Common myeloid progenitor, CD34-positive (primary cell): ENCODE measurements at regions not wholly inside any gene's neighbourhood (a gene's known extent, or its start where the extent isn't known, plus 50 kb on each side); places are given as distances from the start of the nearest gene placed in this dataset.

ENCODE experiments used
- CTCF ChIA-PET: fragments of 350-600 bp; sonication (Branson Sonifier 250); formaldehyde crosslinking; loops from one replicate; lab custom pipeline; 2021; ENCODE audit warnings: antibody characterized with exemption; lab: Charles Lee
- POLR2A ChIA-PET: fragments of 350-600 bp; sonication (Branson Sonifier 250); formaldehyde crosslinking; loops from one replicate; lab custom pipeline; 2021; ENCODE audit warnings: antibody characterized with exemption; lab: Charles Lee
- DNase-seq, 3 donors: peaks; one replicate each; pipeline versions ENCODE4 v3.0.0 to v3.0.0-alpha.2; 2013
- H3K27ac ChIP-seq, 2 experiments: 1 replicate in 1 of 2; 2 replicates in 1 of 2; pipeline ENCODE4 v1.7.0; 2013; ENCODE audit warnings: inconsistent platforms in 2 of 2, low read length in 2 of 2, mild to moderate bottlenecking in 2 of 2, low read depth in 1 of 2, moderate library complexity in 1 of 2; ENCODE audit not compliant: severe bottlenecking in 2 of 2, insufficient read depth in 1 of 2, poor library complexity in 1 of 2
- H3K27me3 ChIP-seq, 5 experiments: replicated peaks in 2 of 5; 1 replicate in 3 of 5; 2 replicates in 2 of 5; pipeline versions ENCODE4 v1.6.1 to v1.7.0; 2013; ENCODE audit warnings: low read length in 4 of 5, mild to moderate bottlenecking in 2 of 5, moderate library complexity in 2 of 5, inconsistent platforms in 1 of 5; ENCODE audit not compliant: insufficient read depth in 5 of 5, control insufficient read depth in 4 of 5
- H3K36me3 ChIP-seq, 4 experiments: 1 replicate in 2 of 4; 2 replicates in 2 of 4; pipeline versions ENCODE4 v1.6.1 to v1.7.0; 2013; ENCODE audit warnings: low read length in 3 of 4, control low read depth in 1 of 4, mild to moderate bottlenecking in 1 of 4; ENCODE audit not compliant: control insufficient read depth in 4 of 4, insufficient read depth in 4 of 4
- H3K4me1 ChIP-seq, 4 experiments: 1 replicate in 3 of 4; 2 replicates in 1 of 4; pipeline versions ENCODE4 v1.6.1 to v1.7.1; 2013; ENCODE audit warnings: low read length in 3 of 4, mild to moderate bottlenecking in 3 of 4, control low read depth in 1 of 4, inconsistent platforms in 1 of 4, moderate library complexity in 1 of 4; ENCODE audit not compliant: control insufficient read depth in 4 of 4, insufficient read depth in 4 of 4; ENCODE audit errors: control extremely low read depth in 1 of 4
- H3K4me3 ChIP-seq, 7 experiments: 1 replicate in 4 of 7; 2 replicates in 3 of 7; pipeline versions ENCODE4 v1.5.1 to v1.7.0; 2013; ENCODE audit warnings: mild to moderate bottlenecking in 7 of 7, low read length in 6 of 7, moderate library complexity in 6 of 7, inconsistent platforms in 2 of 7, low read depth in 2 of 7, control low read depth in 1 of 7; ENCODE audit not compliant: insufficient read depth in 4 of 7, control insufficient read depth in 1 of 7; ENCODE audit errors: extremely low read depth in 1 of 7
- H3K9me3 ChIP-seq, 5 experiments: 1 replicate in 4 of 5; 2 replicates in 1 of 5; pipeline versions ENCODE4 v1.6.1 to v1.7.1; 2013; ENCODE audit warnings: low read length in 4 of 5, mild to moderate bottlenecking in 2 of 5, inconsistent platforms in 1 of 5, low read depth in 1 of 5, moderate library complexity in 1 of 5; ENCODE audit not compliant: control insufficient read depth in 4 of 5, insufficient read depth in 2 of 5; ENCODE audit errors: control extremely low read depth in 1 of 5
- WGBS: methylation state at CpG from one replicate; pipeline ENCODE4 v1.1.5; 2013; ENCODE audit not compliant: insufficient coverage; 5-methylcytosine and 5-hydroxymethylcytosine counted together

GRCh38 chr5:7213525-7213924 lies 182.4 kb upstream of the ADCY2 start:
- ChIA-PET CTCF (no interaction called here), POLR2A (no interaction called here)
- H3K4me1 ChIP-seq = no peaks in the 10 kb centered on the region
- no peak overlapping the region for H3K27ac ChIP-seq
- H3K9me3 ChIP-seq = no peaks in the 10 kb centered on the region
- WGBS = no CpG with 5 or more reads among the region's 5 CpGs
- no peak overlapping the region for H3K4me3 ChIP-seq
- DNase-seq = no peak
- no peaks in the 10 kb centered on the region for H3K27me3 ChIP-seq
- no peaks in the 10 kb centered on the region for H3K36me3 ChIP-seq

- ChIA-PET POLR2A (no interaction called here), CTCF (no interaction called here)
- Histone ChIP-seq H3K27ac (no peak overlapping the region), H3K36me3 (no peaks in the 10 kb centered on the region), H3K27me3 (no peaks in the 10 kb centered on the region), H3K9me3 (no peaks in the 10 kb centered on the region), H3K4me3 (no peak overlapping the region), H3K4me1 (no peaks in the 10 kb centered on the region)
- 92% methylated on average over 4 of the region's 7 CpGs for WGBS
- DNase-seq = no peak
Observed at GRCh38 chr5:7214906-7215416, 181.0 kb upstream of the ADCY2 start.

GRCh38 chr5:7218141-7218540 lies 177.8 kb upstream of the ADCY2 start:
- WGBS = no CpG with 5 or more reads among the region's 2 CpGs
- ChIA-PET CTCF (no interaction called here), POLR2A (no interaction called here)
- Histone ChIP-seq H3K9me3 (no peaks in the 10 kb centered on the region), H3K27ac (no peak overlapping the region), H3K27me3 (no peaks in the 10 kb centered on the region), H3K4me1 (no peaks in the 10 kb centered on the region), H3K36me3 (no peaks in the 10 kb centered on the region), H3K4me3 (no peak overlapping the region)
- DNase-seq = no peak

GRCh38 chr5:7220156-7220555 lies 175.8 kb upstream of the ADCY2 start:
- ChIA-PET POLR2A (no interaction called here), CTCF (no interaction called here)
- Histone ChIP-seq H3K36me3 (no peaks in the 10 kb centered on the region), H3K4me3 (no peak overlapping the region), H3K4me1 (no peaks in the 10 kb centered on the region), H3K27ac (no peak overlapping the region), H3K9me3 (no peaks in the 10 kb centered on the region), H3K27me3 (no peaks in the 10 kb centered on the region)
- WGBS = 90% methylated on average over 2 of the region's 4 CpGs
- DNase-seq = no peak

- POLR2A ChIA-PET = no interaction called here
- no peaks in the 10 kb centered on the region for H3K4me1 ChIP-seq
- H3K36me3 ChIP-seq = no peaks in the 10 kb centered on the region
- no peak overlapping the region for H3K4me3 ChIP-seq
- no peak overlapping the region for H3K27ac ChIP-seq
- no peak for DNase-seq
- H3K9me3 ChIP-seq = no peaks in the 10 kb centered on the region
- CTCF ChIA-PET = no interaction called here
- no peaks in the 10 kb centered on the region for H3K27me3 ChIP-seq
- WGBS = 82% methylated on average over 2 of the region's 3 CpGs
Observed at GRCh38 chr5:7221041-7221440, 174.9 kb upstream of the ADCY2 start.

- Histone ChIP-seq H3K4me1 (no peaks in the 10 kb centered on the region), H3K27ac (no peak overlapping the region), H3K9me3 (peaks cover 0 to 4% (median 0%) of the 10 kb centered on the region in 5 experiments), H3K36me3 (no peaks in the 10 kb centered on the region), H3K27me3 (no peaks in the 10 kb centered on the region), H3K4me3 (no peak overlapping the region)
- DNase-seq = no peak
- CTCF ChIA-PET = no interaction called here
- WGBS = 85% methylated on average over 5 of the region's 5 CpGs
- POLR2A ChIA-PET = no interaction called here
Observed at GRCh38 chr5:7225826-7226225, 170.1 kb upstream of the ADCY2 start.

- ChIA-PET CTCF (interaction anchor here (0.7 to 1.5 kb wide), 2 partner anchors 19 to 571 kb away, joined by 3 to 5 read pairs; no protein-coding TSS in a partner anchor), POLR2A (no interaction called here)
- Histone ChIP-seq H3K27ac (no peak overlapping the region), H3K4me1 (peaks cover 0 to 3% (median 0%) of the 10 kb centered on the region in 4 experiments), H3K9me3 (no peaks in the 10 kb centered on the region), H3K36me3 (no peaks in the 10 kb centered on the region), H3K27me3 (peaks cover 0 to 6% (median 0%) of the 10 kb centered on the region in 5 experiments), H3K4me3 (no peak overlapping the region)
- 82% methylated on average over 10 of the region's 10 CpGs for WGBS
- no peak for DNase-seq
Observed at GRCh38 chr5:7242118-7242710, 153.7 kb upstream of the ADCY2 start.
